Glutamatergic neuron (in vitro differentiated cells): ENCODE measurements at regions not wholly inside any gene's neighbourhood (a gene's known extent, or its start where the extent isn't known, plus 50 kb on each side); places are given as distances from the start of the nearest gene placed in this dataset.
A peak's percentile ranks its signal among the peaks of the same experiment; 100 is the strongest.
"Not testable (repeated sequence)": the region's sequence is repeated elsewhere in the genome, so short reads cannot be mapped to it uniquely, and the experiment has no call there.

Source experiments
- DNase-seq: peaks from one replicate; pipeline ENCODE4 v3.0.0; 2022
- H3K27ac Mint-ChIP-seq: one replicate; pipeline ENCODE4 v1.8.0; 2020; ENCODE audit warnings: mild to moderate bottlenecking, mixed read lengths, inconsistent platforms; ENCODE audit not compliant: unreplicated experiment
- H3K27me3 Mint-ChIP-seq: one replicate; pipeline ENCODE4 v1.8.0; 2020; ENCODE audit warnings: mild to moderate bottlenecking, moderate library complexity, mixed read lengths, inconsistent platforms; ENCODE audit not compliant: unreplicated experiment
- H3K36me3 Mint-ChIP-seq: one replicate; pipeline ENCODE4 v1.8.0; 2020; ENCODE audit warnings: mild to moderate bottlenecking, mixed read lengths, inconsistent platforms; ENCODE audit not compliant: unreplicated experiment
- H3K4me1 Mint-ChIP-seq: one replicate; pipeline ENCODE4 v1.8.0; 2020; ENCODE audit warnings: mild to moderate bottlenecking, low read depth, mixed read lengths, inconsistent platforms; ENCODE audit not compliant: unreplicated experiment
- H3K4me3 Mint-ChIP-seq: one replicate; pipeline ENCODE4 v1.8.0; 2020; ENCODE audit warnings: mild to moderate bottlenecking, mixed read lengths, inconsistent platforms; ENCODE audit not compliant: unreplicated experiment
- H3K9me3 Mint-ChIP-seq: one replicate; pipeline ENCODE4 v1.8.0; 2020; ENCODE audit warnings: mild to moderate bottlenecking, moderate library complexity, mixed read lengths, inconsistent platforms; ENCODE audit not compliant: unreplicated experiment
- TF ChIP-seq, protein P1 (sequence below): fragments of 200-600 bp; sonication (generic); IDR thresholded peaks from one replicate; pipeline ENCODE4 v1.5.0; 2021; ENCODE audit not compliant: partially characterized antibody, unreplicated experiment

DNA sequence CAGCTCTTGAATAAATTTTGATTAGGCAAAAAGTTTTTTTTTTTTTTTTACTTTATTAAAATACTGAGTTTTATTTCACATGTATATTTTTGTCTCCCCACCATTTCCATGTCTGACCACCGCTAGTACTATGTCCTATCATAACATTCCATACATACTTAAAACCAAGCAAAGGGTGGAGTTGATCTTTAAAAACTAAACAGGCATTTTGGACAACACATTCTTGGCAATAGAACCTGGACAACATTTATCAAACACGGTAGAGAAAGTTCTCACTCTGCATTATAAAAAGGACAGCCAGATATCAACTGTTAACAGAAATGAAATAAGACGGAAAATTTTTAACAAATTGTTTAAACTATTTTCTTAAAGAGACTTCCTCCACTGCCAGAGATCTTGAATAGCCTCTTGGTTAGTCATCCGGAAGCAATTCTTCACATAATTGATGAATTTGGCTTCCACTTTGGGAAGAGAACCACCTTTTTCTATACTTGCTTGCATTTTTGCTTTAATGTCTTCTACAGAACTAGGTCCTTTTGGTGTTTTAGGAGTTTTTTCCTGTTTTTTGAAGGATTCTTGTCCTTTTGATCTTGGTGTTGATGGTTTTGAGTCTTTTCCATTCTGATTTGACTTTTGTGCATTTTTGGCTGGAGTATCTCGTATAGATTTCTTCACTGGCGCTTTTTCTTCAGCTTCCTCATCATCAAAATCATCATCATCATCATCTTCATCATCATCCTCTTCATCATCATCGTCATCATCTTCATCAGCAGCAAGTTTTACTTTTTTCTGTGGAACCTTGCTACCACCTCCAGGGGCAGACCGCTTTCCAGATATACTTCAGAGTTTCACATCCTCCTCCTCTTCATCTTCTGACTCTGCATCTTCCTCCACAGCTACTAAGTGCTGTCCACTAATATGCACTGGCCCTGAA is 58.7 kb downstream of the POU5F2 start:
- H3K27ac Mint-ChIP-seq, H3K36me3 Mint-ChIP-seq, H3K27me3 Mint-ChIP-seq: not testable (repeated sequence)

DNA sequence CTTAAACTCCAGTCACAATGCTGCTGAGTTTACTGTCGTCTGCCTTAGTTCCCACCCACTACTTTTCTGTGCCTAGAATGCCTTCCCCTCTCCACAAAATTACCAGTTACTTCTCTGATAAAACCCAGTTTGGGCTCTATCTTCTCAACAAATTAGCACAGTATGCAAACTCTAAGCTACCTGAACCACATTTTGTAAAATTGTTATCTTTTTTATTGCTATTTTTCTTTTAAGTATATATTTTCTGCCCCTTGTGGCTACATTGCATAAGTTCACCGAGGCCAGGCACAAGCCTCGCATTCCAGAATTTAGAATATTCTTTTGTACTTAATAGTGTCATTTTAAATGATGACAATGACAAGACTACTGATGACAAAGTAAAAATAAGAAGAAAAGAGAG is 60.0 kb downstream of the POU5F2 start:
- TF ChIP-seq, protein P1, sequence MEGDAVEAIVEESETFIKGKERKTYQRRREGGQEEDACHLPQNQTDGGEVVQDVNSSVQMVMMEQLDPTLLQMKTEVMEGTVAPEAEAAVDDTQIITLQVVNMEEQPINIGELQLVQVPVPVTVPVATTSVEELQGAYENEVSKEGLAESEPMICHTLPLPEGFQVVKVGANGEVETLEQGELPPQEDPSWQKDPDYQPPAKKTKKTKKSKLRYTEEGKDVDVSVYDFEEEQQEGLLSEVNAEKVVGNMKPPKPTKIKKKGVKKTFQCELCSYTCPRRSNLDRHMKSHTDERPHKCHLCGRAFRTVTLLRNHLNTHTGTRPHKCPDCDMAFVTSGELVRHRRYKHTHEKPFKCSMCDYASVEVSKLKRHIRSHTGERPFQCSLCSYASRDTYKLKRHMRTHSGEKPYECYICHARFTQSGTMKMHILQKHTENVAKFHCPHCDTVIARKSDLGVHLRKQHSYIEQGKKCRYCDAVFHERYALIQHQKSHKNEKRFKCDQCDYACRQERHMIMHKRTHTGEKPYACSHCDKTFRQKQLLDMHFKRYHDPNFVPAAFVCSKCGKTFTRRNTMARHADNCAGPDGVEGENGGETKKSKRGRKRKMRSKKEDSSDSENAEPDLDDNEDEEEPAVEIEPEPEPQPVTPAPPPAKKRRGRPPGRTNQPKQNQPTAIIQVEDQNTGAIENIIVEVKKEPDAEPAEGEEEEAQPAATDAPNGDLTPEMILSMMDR: peak; percentile 65
- DNase-seq: no peak
- Mint-ChIP-seq H3K4me3 (no peak overlapping the region), H3K36me3 (no peaks in the 10 kb centered on the region), H3K27me3 (no peaks in the 10 kb centered on the region), H3K4me1 (peaks cover 14% of the 10 kb centered on the region), H3K27ac (no peak overlapping the region), H3K9me3 (peaks cover 1% of the 10 kb centered on the region)

More for the DNA sequence above, 58.7 kb downstream of the POU5F2 start:
- H3K4me1 Mint-ChIP-seq, H3K9me3 Mint-ChIP-seq, DNase-seq, H3K4me3 Mint-ChIP-seq: not testable (repeated sequence)

DNA sequence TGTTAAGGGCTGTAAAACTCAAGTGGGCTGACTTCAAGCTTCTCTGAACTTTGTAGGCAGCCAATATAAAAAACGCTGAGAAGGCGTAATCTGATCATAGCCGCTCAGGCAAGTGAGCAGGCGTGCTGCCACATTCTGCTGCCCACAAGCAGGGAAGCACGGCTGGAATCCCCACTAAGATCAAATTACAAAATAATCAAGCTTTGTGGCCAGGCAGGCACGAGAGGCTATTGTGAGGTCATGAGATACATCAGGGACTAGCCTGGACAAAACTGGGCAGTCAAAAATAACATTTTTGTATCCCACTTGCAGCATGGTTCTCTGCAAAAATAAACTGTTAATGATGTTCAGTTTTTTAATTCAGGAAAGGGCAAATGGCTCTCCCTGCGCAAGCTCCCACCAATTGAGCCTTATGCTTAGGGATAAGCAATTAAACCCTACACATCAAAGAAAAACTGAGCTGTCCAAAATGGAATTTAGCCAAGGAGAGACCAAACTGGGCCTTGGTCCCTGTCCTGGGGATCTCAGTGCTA is 64.0 kb downstream of the POU5F2 start:
- H3K27me3 Mint-ChIP-seq: no peaks in the 10 kb centered on the region
- TF ChIP-seq, protein P1: no peak
- peaks cover 40% of the 10 kb centered on the region for H3K4me1 Mint-ChIP-seq
- peak overlapping the region; percentile 83 for H3K27ac Mint-ChIP-seq
- no peaks in the 10 kb centered on the region for H3K9me3 Mint-ChIP-seq
- DNase-seq: peak; percentile 52
- no peaks in the 10 kb centered on the region for H3K36me3 Mint-ChIP-seq
- H3K4me3 Mint-ChIP-seq: peak overlapping the region; percentile 30

DNA sequence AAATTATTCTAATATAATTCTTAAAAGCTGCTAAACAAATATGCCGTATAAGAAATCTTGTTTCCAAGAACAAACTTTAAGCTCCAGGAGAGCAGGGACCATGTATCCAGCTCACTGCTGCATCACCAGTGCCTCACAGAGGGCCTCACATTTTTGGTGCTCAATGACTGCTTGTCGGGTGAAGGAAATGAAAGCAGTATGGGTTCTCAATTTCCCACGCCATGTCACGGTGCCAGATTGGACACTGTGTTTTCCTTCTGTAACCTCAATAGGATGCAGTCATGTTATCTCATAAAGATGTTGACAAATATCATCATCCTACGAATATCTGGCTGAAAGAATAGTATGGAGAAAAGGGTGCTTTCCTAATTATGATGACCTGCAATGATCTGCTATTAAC is 64.7 kb downstream of the POU5F2 start:
- Mint-ChIP-seq H3K27ac (peak overlapping the region; percentile 62), H3K27me3 (no peaks in the 10 kb centered on the region), H3K4me3 (peak overlapping the region; percentile 42), H3K4me1 (peaks cover 40% of the 10 kb centered on the region), H3K36me3 (no peaks in the 10 kb centered on the region), H3K9me3 (no peaks in the 10 kb centered on the region)
- TF ChIP-seq, protein P1: no peak
- no peak for DNase-seq

DNA sequence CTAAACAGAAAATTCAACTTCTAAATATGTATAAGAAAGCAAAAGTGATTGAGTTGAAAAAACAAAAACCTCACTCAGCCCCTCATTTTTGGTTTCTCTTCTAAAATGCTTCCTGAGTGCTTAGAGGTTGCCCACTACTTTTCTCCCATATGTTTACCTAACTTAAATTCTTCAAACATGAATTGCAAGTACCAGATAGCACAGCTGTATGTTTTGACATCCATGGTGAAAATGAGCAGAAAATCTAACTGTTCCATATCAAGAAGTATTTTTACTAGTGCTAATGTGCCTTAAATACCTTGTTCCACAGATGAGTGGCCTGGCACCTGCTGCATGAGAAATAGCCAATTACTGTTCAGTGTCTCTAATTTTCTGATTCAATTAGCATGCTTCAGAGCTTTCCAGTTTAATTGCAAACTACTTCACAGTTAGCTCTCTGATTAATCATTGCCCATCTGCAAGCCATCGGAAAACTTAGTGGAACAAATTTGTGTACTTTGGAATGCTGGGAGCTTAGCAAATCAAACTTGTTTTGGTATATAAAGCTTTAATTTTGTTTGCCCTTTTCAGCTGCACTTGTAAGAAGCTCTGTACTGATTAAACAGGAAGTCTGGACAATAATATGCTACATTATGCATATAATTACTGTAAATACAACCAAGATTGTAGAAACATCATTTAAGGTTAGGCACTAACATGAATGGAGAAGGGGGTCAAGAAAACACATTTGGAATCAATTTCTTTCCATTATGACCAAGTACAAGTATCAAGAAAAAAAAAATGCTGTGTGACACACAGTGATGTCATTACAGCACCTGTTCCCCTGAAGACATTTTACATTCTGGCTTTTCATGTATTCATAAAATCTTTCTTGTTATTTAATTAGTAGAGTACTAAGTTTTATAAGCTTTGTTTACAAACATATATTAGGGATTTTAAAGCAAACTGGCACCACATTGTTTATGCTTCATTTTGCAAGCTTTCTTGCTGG is 65.6 kb downstream of the POU5F2 start:
- Mint-ChIP-seq H3K27me3 (no peaks in the 10 kb centered on the region), H3K27ac (peak overlapping the region; percentile 22), H3K4me1 (peaks cover 38% of the 10 kb centered on the region), H3K4me3 (no peak overlapping the region), H3K9me3 (no peaks in the 10 kb centered on the region), H3K36me3 (no peaks in the 10 kb centered on the region)
- TF ChIP-seq, protein P1: no peak
- DNase-seq: no peak
